BLaER1 treated with 17β-estradiol and CSF1 and Interleukin-3, amounts not matched to agents 10 nM and 100 nM (cell line): ENCODE measurements at regions not wholly inside any gene's neighbourhood (a gene's known extent, or its start where the extent isn't known, plus 50 kb on each side); places are given as distances from the start of the nearest gene placed in this dataset.

Experiments
- H3K27ac ChIP-seq, 11 experiments: shearing (Covaris generic); formaldehyde crosslinking; 2 replicates each; pipeline ENCODE4 v1.8.1; 2022
- H3K27me3 ChIP-seq, 11 experiments: shearing (Covaris generic); formaldehyde crosslinking; 2 replicates each; pipeline ENCODE4 v1.8.1; 2022
- H3K36me3 ChIP-seq, 11 experiments: shearing (Covaris generic); formaldehyde crosslinking; 2 replicates each; pipeline ENCODE4 v1.8.1; 2022
- H3K4me1 ChIP-seq, 10 experiments: shearing (Covaris generic); formaldehyde crosslinking; 2 replicates each; pipeline ENCODE4 v1.8.1; 2022
- H3K4me2 ChIP-seq, 11 experiments: shearing (Covaris generic); formaldehyde crosslinking; 2 replicates each; pipeline ENCODE4 v1.8.1; 2022
- H3K4me3 ChIP-seq, 10 experiments: shearing (Covaris generic); formaldehyde crosslinking; 2 replicates each; pipeline ENCODE4 v1.8.1; 2022
- H3K9ac ChIP-seq, 11 experiments: shearing (Covaris generic); formaldehyde crosslinking; 2 replicates each; pipeline ENCODE4 v1.8.1; 2022
- H3K9me3 ChIP-seq, 11 experiments: shearing (Covaris generic); formaldehyde crosslinking; replicated peaks in 1 of 11; 2 replicates each; pipeline ENCODE4 v1.8.1; 2022
- H4K20me1 ChIP-seq, 11 experiments: shearing (Covaris generic); formaldehyde crosslinking; 2 replicates each; pipeline ENCODE4 v1.8.1; 2022
- Cebpa-rat ChIP-seq, 11 experiments: shearing (Covaris generic); IDR thresholded peaks; 2 replicates each; pipeline ENCODE4 v1.8.1; 2022

- Histone ChIP-seq H3K27me3 (no peaks in the 10 kb centered on the region), H3K4me3 (no peak overlapping the region), H3K27ac (no peak overlapping the region), H3K36me3 (no peaks in the 10 kb centered on the region), H3K9ac (no peak overlapping the region), H3K4me1 (no peaks in the 10 kb centered on the region), H3K4me2 (no peak overlapping the region), H4K20me1 (no peaks in the 10 kb centered on the region), H3K9me3 (peaks cover 0 to 11% (median 8%) of the 10 kb centered on the region in 11 experiments; a peak in 13 of 22 replicates)
- no peak for TF ChIP-seq Cebpa-rat (IDR thresholded peaks at IDR 0.05)
These were observed 319.3 kb upstream of the CITED2 start for GRCh38 chr6:139693735-139694134.

- H3K9me3 ChIP-seq, result no peaks in the 10 kb centered on the region
- H3K27me3 ChIP-seq, result no peaks in the 10 kb centered on the region
- H3K4me3 ChIP-seq, result no peak overlapping the region
- no peaks in the 10 kb centered on the region for H3K36me3 ChIP-seq
- H3K27ac ChIP-seq, result no peak overlapping the region
- no peaks in the 10 kb centered on the region for H4K20me1 ChIP-seq
- no peaks in the 10 kb centered on the region for H3K4me1 ChIP-seq
- no peak overlapping the region for H3K4me2 ChIP-seq
- TF ChIP-seq Cebpa-rat (IDR thresholded peaks at IDR 0.05), result no peak
- H3K9ac ChIP-seq, result no peak overlapping the region
These were observed 315.6 kb upstream of the CITED2 start for GRCh38 chr6:139690007-139690406.

- no peak overlapping the region for H3K4me3 ChIP-seq
- H3K9me3 ChIP-seq, result no peaks in the 10 kb centered on the region
- H3K9ac ChIP-seq, result no peak overlapping the region
- no peaks in the 10 kb centered on the region for H3K27me3 ChIP-seq
- H3K4me2 ChIP-seq, result no peak overlapping the region
- TF ChIP-seq Cebpa-rat (IDR thresholded peaks at IDR 0.05), result no peak
- no peak overlapping the region for H3K27ac ChIP-seq
- H4K20me1 ChIP-seq, result no peaks in the 10 kb centered on the region
- H3K4me1 ChIP-seq, result no peaks in the 10 kb centered on the region
- no peaks in the 10 kb centered on the region for H3K36me3 ChIP-seq
These were observed 312.6 kb upstream of the CITED2 start for GRCh38 chr6:139687055-139687454.

GRCh38 chr6:139686308-139686707 lies 311.9 kb upstream of the CITED2 start:
- Histone ChIP-seq H3K9ac (no peak overlapping the region), H3K4me1 (no peaks in the 10 kb centered on the region), H4K20me1 (no peaks in the 10 kb centered on the region), H3K27ac (no peak overlapping the region), H3K4me2 (no peak overlapping the region), H3K36me3 (no peaks in the 10 kb centered on the region), H3K9me3 (no peaks in the 10 kb centered on the region), H3K27me3 (no peaks in the 10 kb centered on the region), H3K4me3 (no peak overlapping the region)
- no peak for TF ChIP-seq Cebpa-rat (IDR thresholded peaks at IDR 0.05)

GRCh38 chr6:139685009-139685408 lies 310.6 kb upstream of the CITED2 start:
- H3K27ac ChIP-seq, result no peak overlapping the region
- no peaks in the 10 kb centered on the region for H3K9me3 ChIP-seq
- H3K9ac ChIP-seq, result no peak overlapping the region
- H3K36me3 ChIP-seq, result no peaks in the 10 kb centered on the region
- no peak overlapping the region for H3K4me3 ChIP-seq
- no peaks in the 10 kb centered on the region for H4K20me1 ChIP-seq
- TF ChIP-seq Cebpa-rat (IDR thresholded peaks at IDR 0.05), result no peak
- no peak overlapping the region for H3K4me2 ChIP-seq
- H3K27me3 ChIP-seq, result no peaks in the 10 kb centered on the region
- H3K4me1 ChIP-seq, result no peaks in the 10 kb centered on the region

GRCh38 chr6:139680819-139681218 lies 306.4 kb upstream of the CITED2 start:
- Histone ChIP-seq H3K9ac (no peak overlapping the region), H3K36me3 (no peaks in the 10 kb centered on the region), H3K4me1 (no peaks in the 10 kb centered on the region), H3K27ac (no peak overlapping the region), H3K4me3 (no peak overlapping the region), H3K9me3 (no peaks in the 10 kb centered on the region), H3K27me3 (no peaks in the 10 kb centered on the region), H4K20me1 (no peaks in the 10 kb centered on the region), H3K4me2 (no peak overlapping the region)
- no peak for TF ChIP-seq Cebpa-rat (IDR thresholded peaks at IDR 0.05)

- no peaks in the 10 kb centered on the region for H4K20me1 ChIP-seq
- H3K27me3 ChIP-seq, result no peaks in the 10 kb centered on the region
- H3K9me3 ChIP-seq, result no peaks in the 10 kb centered on the region
- no peaks in the 10 kb centered on the region for H3K4me1 ChIP-seq
- TF ChIP-seq Cebpa-rat (IDR thresholded peaks at IDR 0.05), result no peak
- no peaks in the 10 kb centered on the region for H3K36me3 ChIP-seq
- no peak overlapping the region for H3K27ac ChIP-seq
- H3K4me3 ChIP-seq, result no peak overlapping the region
- H3K4me2 ChIP-seq, result no peak overlapping the region
- H3K9ac ChIP-seq, result no peak overlapping the region
These were observed 305.2 kb upstream of the CITED2 start for GRCh38 chr6:139679516-139680179.

- no peaks in the 10 kb centered on the region for H4K20me1 ChIP-seq
- H3K4me3 ChIP-seq, result no peak overlapping the region
- H3K4me2 ChIP-seq, result no peak overlapping the region
- H3K9me3 ChIP-seq, result no peaks in the 10 kb centered on the region
- no peaks in the 10 kb centered on the region for H3K27me3 ChIP-seq
- no peak for TF ChIP-seq Cebpa-rat (IDR thresholded peaks at IDR 0.05)
- H3K27ac ChIP-seq, result no peak overlapping the region
- no peaks in the 10 kb centered on the region for H3K36me3 ChIP-seq
- H3K9ac ChIP-seq, result no peak overlapping the region
- no peaks in the 10 kb centered on the region for H3K4me1 ChIP-seq
These were observed 302.3 kb upstream of the CITED2 start for GRCh38 chr6:139676718-139677117.

GRCh38 chr6:139666284-139666683 lies 291.8 kb upstream of the CITED2 start:
- Histone ChIP-seq H3K4me3 (no peak overlapping the region), H3K9me3 (peaks cover 30 to 47% (median 39%) of the 10 kb centered on the region in 11 experiments), H3K9ac (no peak overlapping the region), H3K27ac (no peak overlapping the region), H3K36me3 (no peaks in the 10 kb centered on the region), H3K4me1 (no peaks in the 10 kb centered on the region), H3K4me2 (no peak overlapping the region), H3K27me3 (no peaks in the 10 kb centered on the region), H4K20me1 (no peaks in the 10 kb centered on the region)
- no peak for TF ChIP-seq Cebpa-rat (IDR thresholded peaks at IDR 0.05)

- Histone ChIP-seq H3K27me3 (no peaks in the 10 kb centered on the region), H3K9me3 (peaks cover 27 to 44% (median 39%) of the 10 kb centered on the region in 11 experiments), H4K20me1 (no peaks in the 10 kb centered on the region), H3K4me3 (no peak overlapping the region), H3K4me1 (no peaks in the 10 kb centered on the region), H3K27ac (no peak overlapping the region), H3K4me2 (no peak overlapping the region), H3K9ac (no peak overlapping the region), H3K36me3 (no peaks in the 10 kb centered on the region)
- TF ChIP-seq Cebpa-rat (IDR thresholded peaks at IDR 0.05), result no peak
These were observed 289.5 kb upstream of the CITED2 start for GRCh38 chr6:139663996-139664395.
